ENCODE measurements at regions not wholly inside any gene's neighbourhood (a gene's known extent, or its start where the extent isn't known, plus 50 kb on each side); places are given as distances from the start of the nearest gene placed in this dataset.

GRCh38 chr15:61315471-61315870, 86.4 kb upstream of the RORA start:
- TF ChIP-seq CTCF (IDR thresholded peaks at IDR 0.05) = no peak
- TF ChIP-seq POLR2AphosphoS5 (IDR thresholded peaks at IDR 0.05) = no peak
- no peak for TF ChIP-seq POLR2A (IDR thresholded peaks at IDR 0.05)
- TF ChIP-seq EP300 (IDR thresholded peaks at IDR 0.05) = no peak
